Dendritic cell treated with granulocyte-macrophage colony-stimulating factor and Interleukin-4, amounts not matched to agents 40 ng/mL and 50 ng/mL, for 4 days (primary cell): ENCODE measurements at regions not wholly inside any gene's neighbourhood (a gene's known extent, or its start where the extent isn't known, plus 50 kb on each side); places are given as distances from the start of the nearest gene placed in this dataset.
A peak's percentile ranks its signal among the peaks of the same experiment; 100 is the strongest.

Source experiments
- H3K27ac Mint-ChIP-seq: one replicate; pipeline ENCODE4 v1.8.0; 2022; ENCODE audit warnings: mild to moderate bottlenecking, mixed read lengths
- H3K27me3 Mint-ChIP-seq: one replicate; pipeline ENCODE4 v1.8.0; 2022; ENCODE audit warnings: mild to moderate bottlenecking, mixed read lengths
- H3K36me3 Mint-ChIP-seq: one replicate; pipeline ENCODE4 v1.8.0; 2022; ENCODE audit warnings: low read depth, mixed read lengths
- H3K4me1 Mint-ChIP-seq: one replicate; pipeline ENCODE4 v1.8.0; 2022; ENCODE audit warnings: low read depth, mixed read lengths
- H3K4me3 Mint-ChIP-seq: one replicate; pipeline ENCODE4 v1.8.0; 2022; ENCODE audit warnings: mild to moderate bottlenecking, moderate library complexity, mixed read lengths
- H3K9me3 Mint-ChIP-seq: one replicate; pipeline ENCODE4 v1.8.0; 2022; ENCODE audit warnings: mixed read lengths
- intact Hi-C: fragments of 100-400 bp; cut with micrococcal nuclease; formaldehyde crosslinking; loops from one replicate; pipeline ENCODE4 v1.15.0; 2022

- Mint-ChIP-seq H3K27ac (no peak overlapping the region), H3K9me3 (peaks cover 8% of the 10 kb centered on the region), H3K27me3 (no peaks in the 10 kb centered on the region), H3K4me3 (no peak overlapping the region), H3K36me3 (no peaks in the 10 kb centered on the region), H3K4me1 (peaks cover 24% of the 10 kb centered on the region)
- intact Hi-C loops, result no loop called here
Observed at GRCh38 chr12:11593013-11593412, 56.5 kb upstream of the ETV6 start.

DNA sequence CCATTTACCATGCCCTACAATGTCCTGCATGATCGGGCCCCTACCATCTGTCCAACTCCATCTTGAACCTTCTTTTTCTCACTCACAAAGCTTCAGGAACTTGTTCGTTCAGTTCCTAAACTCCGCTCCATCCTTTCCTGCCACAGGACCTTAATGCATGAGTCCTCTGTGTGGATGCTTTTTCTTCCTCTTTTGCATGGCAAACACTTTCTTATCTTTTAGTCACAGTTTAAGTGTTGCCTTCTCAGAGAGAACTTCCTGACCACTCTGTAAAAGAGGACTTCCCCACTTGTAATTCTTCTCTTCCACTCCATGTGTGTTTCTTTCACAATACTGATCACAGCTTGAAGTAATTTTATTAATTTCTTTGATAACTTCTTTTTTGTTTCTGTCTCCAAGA lies 54.4 kb upstream of the ETV6 start:
- Mint-ChIP-seq H3K27me3 (no peaks in the 10 kb centered on the region), H3K27ac (no peak overlapping the region), H3K9me3 (peaks cover 8% of the 10 kb centered on the region), H3K4me1 (peaks cover 34% of the 10 kb centered on the region), H3K4me3 (no peak overlapping the region), H3K36me3 (no peaks in the 10 kb centered on the region)
- intact Hi-C loops, result no loop called here

- no peak overlapping the region for H3K4me3 Mint-ChIP-seq
- no peaks in the 10 kb centered on the region for H3K27me3 Mint-ChIP-seq
- H3K27ac Mint-ChIP-seq, result peak overlapping the region; percentile 14
- H3K4me1 Mint-ChIP-seq, result peaks cover 36% of the 10 kb centered on the region
- H3K9me3 Mint-ChIP-seq, result peaks cover 8% of the 10 kb centered on the region
- no peaks in the 10 kb centered on the region for H3K36me3 Mint-ChIP-seq
- intact Hi-C loops, result no loop called here
Observed at GRCh38 chr12:11596141-11596540, 53.3 kb upstream of the ETV6 start.

- H3K27ac Mint-ChIP-seq, result no peak overlapping the region
- H3K9me3 Mint-ChIP-seq, result no peaks in the 10 kb centered on the region
- no peaks in the 10 kb centered on the region for H3K27me3 Mint-ChIP-seq
- peaks cover 37% of the 10 kb centered on the region for H3K4me1 Mint-ChIP-seq
- no peak overlapping the region for H3K4me3 Mint-ChIP-seq
- no peaks in the 10 kb centered on the region for H3K36me3 Mint-ChIP-seq
- intact Hi-C loops, result no loop called here
Observed at GRCh38 chr12:11598900-11599299, 50.6 kb upstream of the ETV6 start.
